Osteoblast (primary cell): ENCODE measurements at regions not wholly inside any gene's neighbourhood (a gene's known extent, or its start where the extent isn't known, plus 50 kb on each side); places are given as distances from the start of the nearest gene placed in this dataset.

Source experiments
- DNase-seq: peaks from one replicate; pipeline ENCODE4 v3.0.0; 2011; ENCODE audit warnings: low spot score, mixed read lengths; ENCODE audit not compliant: insufficient read length; ENCODE audit errors: missing footprints
- H2AFZ ChIP-seq: 2 replicates; pipeline ENCODE4 v1.6.0; 2011; ENCODE audit warnings: mild to moderate bottlenecking, low read length
- H3K27ac ChIP-seq: 2 replicates; pipeline ENCODE4 v1.5.1; 2011; ENCODE audit warnings: mild to moderate bottlenecking, low read depth, low read length, moderate library complexity
- H3K27me3 ChIP-seq: 2 replicates; pipeline ENCODE4 v1.6.0; 2012; ENCODE audit warnings: mild to moderate bottlenecking, control low read depth, inconsistent platforms, low read length, moderate library complexity; ENCODE audit not compliant: insufficient read depth
- H3K36me3 ChIP-seq: 2 replicates; pipeline ENCODE4 v1.5.1; 2011; ENCODE audit warnings: mild to moderate bottlenecking, low read length, control low read depth, moderate library complexity; ENCODE audit not compliant: insufficient read depth
- H3K4me1 ChIP-seq: 2 replicates; pipeline ENCODE4 v1.5.1; 2011; ENCODE audit warnings: mild to moderate bottlenecking, low read length, control low read depth, moderate library complexity; ENCODE audit not compliant: insufficient read depth
- H3K4me2 ChIP-seq: 2 replicates; pipeline ENCODE4 v1.6.0; 2011; ENCODE audit warnings: mild to moderate bottlenecking, low read length; ENCODE audit not compliant: insufficient read depth
- H3K4me3 ChIP-seq: fragments of 200-600 bp; sonication (generic); 3 replicates; pipeline ENCODE4 v1.5.1; 2012; ENCODE audit warnings: mild to moderate bottlenecking, low read length, inconsistent platforms; ENCODE audit not compliant: insufficient read depth
- H3K79me2 ChIP-seq: 2 replicates; pipeline ENCODE4 v1.6.0; 2012; ENCODE audit warnings: mild to moderate bottlenecking, low read length, control low read depth, inconsistent platforms; ENCODE audit not compliant: insufficient read depth
- H3K9me3 ChIP-seq: 2 replicates; pipeline ENCODE4 v1.5.1; 2011; ENCODE audit warnings: low read depth, low read length, control low read depth
- H4K20me1 ChIP-seq: 2 replicates; pipeline ENCODE4 v1.6.0; 2012; ENCODE audit warnings: mild to moderate bottlenecking, low read length, control low read depth; ENCODE audit not compliant: insufficient read depth
- TF ChIP-seq, protein P1 (sequence below): IDR thresholded peaks from 2 replicates; pipeline ENCODE4 v1.5.1; 2011; ENCODE audit warnings: mild to moderate bottlenecking, low read depth, low read length, moderate library complexity; ENCODE audit errors: extremely low read depth

DNA sequence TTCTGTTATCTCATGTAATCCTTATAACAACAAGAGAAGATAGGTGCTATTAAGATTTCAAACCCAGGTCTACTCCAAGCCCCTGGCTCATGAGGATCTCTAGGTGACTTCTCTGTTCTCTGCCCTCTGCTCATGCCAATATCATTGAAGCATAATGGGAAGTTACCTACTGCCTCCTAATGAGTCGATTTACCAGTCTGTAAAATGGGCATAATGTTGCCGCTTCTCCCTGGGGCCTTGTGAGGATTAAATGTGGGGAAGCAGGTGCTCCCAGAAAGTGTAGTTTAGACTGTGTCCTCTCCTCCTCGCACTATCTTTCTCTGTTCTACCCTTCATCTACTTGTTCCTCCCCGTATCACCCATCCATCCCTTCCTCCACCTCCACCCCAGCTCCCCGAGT lies 169.2 kb upstream of the LHX5 start:
- H3K4me3 ChIP-seq: no peak overlapping the region
- no peak overlapping the region for H3K27ac ChIP-seq
- H3K9me3 ChIP-seq: no peaks in the 10 kb centered on the region
- TF ChIP-seq, protein P1, sequence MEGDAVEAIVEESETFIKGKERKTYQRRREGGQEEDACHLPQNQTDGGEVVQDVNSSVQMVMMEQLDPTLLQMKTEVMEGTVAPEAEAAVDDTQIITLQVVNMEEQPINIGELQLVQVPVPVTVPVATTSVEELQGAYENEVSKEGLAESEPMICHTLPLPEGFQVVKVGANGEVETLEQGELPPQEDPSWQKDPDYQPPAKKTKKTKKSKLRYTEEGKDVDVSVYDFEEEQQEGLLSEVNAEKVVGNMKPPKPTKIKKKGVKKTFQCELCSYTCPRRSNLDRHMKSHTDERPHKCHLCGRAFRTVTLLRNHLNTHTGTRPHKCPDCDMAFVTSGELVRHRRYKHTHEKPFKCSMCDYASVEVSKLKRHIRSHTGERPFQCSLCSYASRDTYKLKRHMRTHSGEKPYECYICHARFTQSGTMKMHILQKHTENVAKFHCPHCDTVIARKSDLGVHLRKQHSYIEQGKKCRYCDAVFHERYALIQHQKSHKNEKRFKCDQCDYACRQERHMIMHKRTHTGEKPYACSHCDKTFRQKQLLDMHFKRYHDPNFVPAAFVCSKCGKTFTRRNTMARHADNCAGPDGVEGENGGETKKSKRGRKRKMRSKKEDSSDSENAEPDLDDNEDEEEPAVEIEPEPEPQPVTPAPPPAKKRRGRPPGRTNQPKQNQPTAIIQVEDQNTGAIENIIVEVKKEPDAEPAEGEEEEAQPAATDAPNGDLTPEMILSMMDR: no peak
- DNase-seq: no peak
- H3K27me3 ChIP-seq: no peaks in the 10 kb centered on the region
- no peaks in the 10 kb centered on the region for H3K79me2 ChIP-seq
- no peaks in the 10 kb centered on the region for H3K36me3 ChIP-seq
- H2AFZ ChIP-seq: no peak overlapping the region
- H3K4me2 ChIP-seq: no peak overlapping the region
- no peaks in the 10 kb centered on the region for H3K4me1 ChIP-seq
- no peaks in the 10 kb centered on the region for H4K20me1 ChIP-seq

DNA sequence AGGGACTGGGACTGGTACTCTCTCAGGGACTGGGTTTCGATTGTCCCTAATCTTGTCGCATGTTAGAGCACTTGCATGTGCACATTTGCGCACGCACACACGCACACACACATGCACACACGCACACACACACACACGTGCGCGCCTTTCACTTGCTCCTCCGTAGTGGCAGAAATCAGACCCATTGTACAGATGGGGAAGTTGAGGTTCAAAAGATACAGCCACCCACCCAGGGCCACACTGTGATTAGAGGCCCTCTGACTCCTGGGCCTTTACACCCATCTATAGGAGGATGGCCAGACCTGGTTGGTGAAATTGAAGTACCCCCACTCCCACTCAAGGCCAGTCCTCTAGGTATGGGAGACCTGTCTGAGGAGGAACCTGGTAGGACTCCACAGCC lies 167.8 kb upstream of the LHX5 start:
- H2AFZ ChIP-seq: no peak overlapping the region
- H3K9me3 ChIP-seq: no peaks in the 10 kb centered on the region
- no peak overlapping the region for H3K4me3 ChIP-seq
- H3K27me3 ChIP-seq: no peaks in the 10 kb centered on the region
- no peak for DNase-seq
- H3K4me2 ChIP-seq: no peak overlapping the region
- H3K79me2 ChIP-seq: no peaks in the 10 kb centered on the region
- H3K4me1 ChIP-seq: no peaks in the 10 kb centered on the region
- no peaks in the 10 kb centered on the region for H4K20me1 ChIP-seq
- no peaks in the 10 kb centered on the region for H3K36me3 ChIP-seq
- TF ChIP-seq, protein P1: no peak
- H3K27ac ChIP-seq: no peak overlapping the region

DNA sequence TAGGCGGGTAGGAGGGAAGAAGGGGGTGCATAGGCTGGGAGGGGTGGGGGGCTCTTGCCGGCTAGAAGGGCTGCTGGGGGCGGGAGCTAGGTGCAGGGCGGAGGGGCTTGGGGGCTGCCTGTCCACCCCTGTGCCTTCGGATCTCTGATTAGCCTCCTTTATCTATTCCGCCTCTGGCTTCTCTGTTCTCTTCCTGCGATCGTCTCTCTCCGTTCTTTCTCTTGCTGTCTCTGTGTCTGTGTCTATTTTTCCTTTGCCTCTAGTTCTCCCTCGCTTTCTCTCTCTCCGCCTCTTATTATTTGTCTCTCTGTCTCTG lies 166.7 kb upstream of the LHX5 start:
- H3K9me3 ChIP-seq: no peaks in the 10 kb centered on the region
- no peaks in the 10 kb centered on the region for H3K4me1 ChIP-seq
- H4K20me1 ChIP-seq: no peaks in the 10 kb centered on the region
- no peak overlapping the region for H2AFZ ChIP-seq
- no peak overlapping the region for H3K4me3 ChIP-seq
- no peak for DNase-seq
- no peak overlapping the region for H3K4me2 ChIP-seq
- H3K79me2 ChIP-seq: no peaks in the 10 kb centered on the region
- no peaks in the 10 kb centered on the region for H3K27me3 ChIP-seq
- H3K36me3 ChIP-seq: no peaks in the 10 kb centered on the region
- TF ChIP-seq, protein P1: no peak
- H3K27ac ChIP-seq: no peak overlapping the region

DNA sequence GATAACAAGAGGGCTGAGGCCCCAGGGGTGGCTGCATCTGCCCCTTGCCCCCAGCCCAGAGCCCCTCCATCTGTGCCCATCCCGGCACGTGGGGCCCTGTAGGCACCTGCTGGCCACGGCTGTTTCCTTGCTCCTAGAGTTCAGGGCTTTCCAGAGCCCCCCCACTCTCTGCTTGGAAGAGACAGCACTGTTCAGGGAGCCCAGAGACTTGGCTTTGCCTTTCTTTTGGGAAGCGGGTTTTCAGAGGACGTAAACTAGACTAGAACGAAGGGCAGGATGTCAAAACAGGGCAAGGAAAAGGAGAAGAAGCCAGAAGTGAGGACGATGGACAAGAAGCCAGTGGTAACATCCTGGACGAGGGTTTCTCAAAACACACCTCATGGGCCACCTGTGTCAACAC lies 163.3 kb upstream of the LHX5 start:
- TF ChIP-seq, protein P1: no peak
- DNase-seq: no peak
- Histone ChIP-seq H3K27ac (no peak overlapping the region), H3K4me1 (no peaks in the 10 kb centered on the region), H3K36me3 (no peaks in the 10 kb centered on the region), H3K79me2 (no peaks in the 10 kb centered on the region), H3K27me3 (no peaks in the 10 kb centered on the region), H3K9me3 (peaks cover under 1% of the 10 kb centered on the region), H2AFZ (no peak overlapping the region), H4K20me1 (no peaks in the 10 kb centered on the region), H3K4me3 (no peak overlapping the region), H3K4me2 (no peak overlapping the region)
